Endothelial cell of umbilical vein (primary cell): ENCODE measurements at regions not wholly inside any gene's neighbourhood (a gene's known extent, or its start where the extent isn't known, plus 50 kb on each side); places are given as distances from the start of the nearest gene placed in this dataset.

Experiments
- BruUV-seq: library from RNA; stranded (reverse); fragments of 400-500 nt; replicated peaks from 2 replicates; lab custom pipeline; 2021; lab: Mats Ljungman, UMichigan
- CTCF ChIA-PET: fragments of 300-600, 350-600 bp; sonication (Branson Sonifier 250); formaldehyde crosslinking; loops from one replicate; lab custom pipeline; 2021; ENCODE audit warnings: antibody characterized with exemption, inconsistent platforms; lab: Charles Lee
- POLR2A ChIA-PET: fragments of 300-600, 350-600 bp; sonication (Branson Sonifier 250); formaldehyde crosslinking; loops from one replicate; lab custom pipeline; 2021; ENCODE audit warnings: antibody characterized with exemption, inconsistent platforms; lab: Charles Lee
- DNase-seq: peaks from one replicate; pipeline ENCODE4 v3.0.0-alpha.2; 2011; ENCODE audit warnings: low read depth, low spot score
- FAIRE-seq: peaks from 2 replicates; lab custom pipeline; 2011; peaks lifted over from hg19 to GRCh38; lab: Jason Lieb, UNC
- H2AFZ ChIP-seq: 2 replicates; pipeline ENCODE4 v1.6.0; 2012; ENCODE audit warnings: low read depth, low read length, control low read depth, inconsistent platforms
- H3K27ac ChIP-seq: 2 replicates; pipeline ENCODE4 v1.5.1; 2011; ENCODE audit warnings: low read depth, mild to moderate bottlenecking, control low read depth, low read length, moderate library complexity; ENCODE audit not compliant: insufficient read depth
- H3K27me3 ChIP-seq, 2 experiments: 2 replicates each; pipeline versions ENCODE4 v1.6.0 to v1.6.1; 2011; ENCODE audit warnings: low read length in 2 of 2, mixed read lengths in 1 of 2; ENCODE audit not compliant: control insufficient read depth in 2 of 2, insufficient read depth in 2 of 2
- H3K36me3 ChIP-seq, 2 experiments: 2 replicates in 1 of 2; 3 replicates in 1 of 2; pipeline ENCODE4 v1.5.1; 2011; ENCODE audit warnings: low read length in 2 of 2, mild to moderate bottlenecking in 1 of 2, moderate library complexity in 1 of 2; ENCODE audit not compliant: control insufficient read depth in 2 of 2, insufficient read depth in 2 of 2; ENCODE audit errors: extremely low read depth in 1 of 2
- H3K4me1 ChIP-seq: 3 replicates; pipeline ENCODE4 v1.5.1; 2011; ENCODE audit warnings: mild to moderate bottlenecking, low read length; ENCODE audit not compliant: control insufficient read depth, insufficient read depth; ENCODE audit errors: extremely low read depth
- H3K4me2 ChIP-seq: 2 replicates; pipeline ENCODE4 v1.6.1; 2011; ENCODE audit warnings: low read length, control low read depth, mixed read lengths; ENCODE audit not compliant: insufficient read depth
- H3K4me3 ChIP-seq, 3 experiments: fragments of 200-600 bp in 1 of 3; sonication (generic), shearing (Covaris generic) in 1 of 3; replicated peaks in 1 of 3; 2 replicates each; pipeline ENCODE4 v1.5.1; 2011 to 2016; ENCODE audit warnings: control low read depth in 3 of 3, low read length in 3 of 3, mild to moderate bottlenecking in 2 of 3, inconsistent platforms in 1 of 3, low read depth in 1 of 3, moderate library complexity in 1 of 3; ENCODE audit not compliant: insufficient read depth in 1 of 3
- H3K79me2 ChIP-seq: 2 replicates; pipeline ENCODE4 v1.6.0; 2012; ENCODE audit warnings: low read length, inconsistent platforms; ENCODE audit not compliant: control insufficient read depth, insufficient read depth
- H3K9ac ChIP-seq: replicated peaks from 2 replicates; pipeline ENCODE3; 2011; ENCODE audit warnings: low read length, control low read depth; ENCODE audit not compliant: insufficient read depth; ENCODE audit errors: extremely low read depth
- H3K9me1 ChIP-seq: replicated peaks from 3 replicates; pipeline ENCODE4 v1.6.0; 2011; ENCODE audit warnings: mild to moderate bottlenecking, low read length; ENCODE audit not compliant: control insufficient read depth, insufficient read depth; ENCODE audit errors: extremely low read depth
- H3K9me3 ChIP-seq: replicated peaks from 2 replicates; pipeline ENCODE4 v1.5.1; 2012; ENCODE audit warnings: low read length, inconsistent platforms; ENCODE audit not compliant: control insufficient read depth, insufficient read depth
- H4K20me1 ChIP-seq: replicated peaks from 2 replicates; pipeline ENCODE3; 2011; ENCODE audit warnings: mild to moderate bottlenecking, low read length; ENCODE audit not compliant: control insufficient read depth, insufficient read depth; ENCODE audit errors: extremely low read depth
- CTCF ChIP-seq, 2 donors: IDR thresholded peaks; 1 replicate in 1 of 2; 2 replicates in 1 of 2; pipeline ENCODE4 v1.5.1; 2011; ENCODE audit warnings: low read length in 2 of 2, mild to moderate bottlenecking in 2 of 2, moderate library complexity in 2 of 2, control low read depth in 1 of 2, inconsistent platforms in 1 of 2, low read depth in 1 of 2; ENCODE audit not compliant: insufficient read depth in 1 of 2; ENCODE audit errors: extremely low read depth in 1 of 2
- EZH2 ChIP-seq: IDR thresholded peaks from 2 replicates; pipeline ENCODE4 v1.6.1; 2012; ENCODE audit warnings: borderline replicate concordance, low read depth, mild to moderate bottlenecking, moderate library complexity, low read length, inconsistent platforms; ENCODE audit not compliant: severe bottlenecking
- FOS ChIP-seq: IDR thresholded peaks from 2 replicates; pipeline ENCODE4 v1.6.1; 2011; ENCODE audit warnings: mild to moderate bottlenecking, low read length, moderate library complexity, borderline replicate concordance; ENCODE audit not compliant: insufficient read depth
- GATA2 ChIP-seq: IDR thresholded peaks from 2 replicates; pipeline ENCODE4 v1.7.0; 2011; ENCODE audit warnings: low read depth, mild to moderate bottlenecking, moderate library complexity, mixed read lengths, low read length; ENCODE audit not compliant: insufficient read length, insufficient read depth
- JUN ChIP-seq: IDR thresholded peaks from 2 replicates; pipeline ENCODE4 v1.6.1; 2011; ENCODE audit warnings: borderline replicate concordance, low read depth; ENCODE audit not compliant: insufficient read length, insufficient read depth
- MYC ChIP-seq: IDR thresholded peaks from one replicate; pipeline ENCODE4 v1.6.1; 2011; ENCODE audit warnings: mild to moderate bottlenecking, low read depth, low read length
- POLR2A ChIP-seq: IDR thresholded peaks from 2 replicates; pipeline ENCODE4 v1.6.1; 2012; ENCODE audit warnings: low read depth, mild to moderate bottlenecking, control low read depth, low read length
- POLR2AphosphoS5 ChIP-seq: IDR thresholded peaks from 2 replicates; pipeline ENCODE4 v1.6.1; 2012; ENCODE audit warnings: low read depth, mild to moderate bottlenecking, control low read depth, low read length, moderate library complexity; ENCODE audit not compliant: insufficient read depth
- dilution Hi-C: fragments of 300-500 bp; cut with MboI; formaldehyde crosslinking; loops from one replicate; pipeline ENCODE4 v1.15.0; 2019; ENCODE audit warnings: low sequenced_read_pairs; ENCODE audit not compliant: extremely low pct_ligation_motif_present
- intact Hi-C: fragments of 100-400 bp; cut with micrococcal nuclease; formaldehyde crosslinking; loops from one replicate; pipeline ENCODE4 v1.10.0; 2022
- TF ChIP-seq, protein P1 (sequence below): IDR thresholded peaks from 2 replicates; pipeline ENCODE4 v1.6.1; 2011; ENCODE audit not compliant: insufficient read depth, insufficient read length

- no peak overlapping the region for H3K9ac ChIP-seq
- H3K9me3 ChIP-seq = no peaks in the 10 kb centered on the region
- H3K79me2 ChIP-seq = no peaks in the 10 kb centered on the region
- H3K4me1 ChIP-seq = no peaks in the 10 kb centered on the region
- DNase-seq (no peak), FAIRE-seq (no peak)
- BruUV-seq = no TSS peak
- dilution Hi-C loops = no loop called here
- H3K9me1 ChIP-seq = no peaks in the 10 kb centered on the region
- TF ChIP-seq FOS (no peak), GATA2 (no peak), POLR2A (no peak), MYC (no peak), EZH2 (no peak), CTCF (IDR thresholded peaks at IDR 0.05; ENCODE audit: extremely low read depth in 1 of 2, insufficient read depth in 1 of 2, low read depth in 1 of 2, low read length in 2 of 2) (no peak), JUN (no peak), POLR2AphosphoS5 (no peak)
- TF ChIP-seq, protein P1, sequence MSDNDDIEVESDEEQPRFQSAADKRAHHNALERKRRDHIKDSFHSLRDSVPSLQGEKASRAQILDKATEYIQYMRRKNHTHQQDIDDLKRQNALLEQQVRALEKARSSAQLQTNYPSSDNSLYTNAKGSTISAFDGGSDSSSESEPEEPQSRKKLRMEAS = no peak
- H3K36me3 ChIP-seq = no peaks in the 10 kb centered on the region
- CTCF ChIA-PET = no interaction called here
- intact Hi-C loops = no loop called here
- H2AFZ ChIP-seq = no peak overlapping the region
- H3K27ac ChIP-seq = no peak overlapping the region
- no peaks in the 10 kb centered on the region for H4K20me1 ChIP-seq
- H3K4me2 ChIP-seq = no peak overlapping the region
- POLR2A ChIA-PET = no interaction called here
- no peak overlapping the region for H3K4me3 ChIP-seq
- no peaks in the 10 kb centered on the region for H3K27me3 ChIP-seq
These were observed 94.3 kb downstream of the CCDC71L start for GRCh38 chr7:106566672-106567071.
